A549 (cell line): ENCODE measurements at regions not wholly inside any gene's neighbourhood (a gene's known extent, or its start where the extent isn't known, plus 50 kb on each side); places are given as distances from the start of the nearest gene placed in this dataset.

Experiments used
- ATAC-seq, 2 experiments: fragments of 200-7000 bp in 1 of 2; fragments of >200 bp in 1 of 2; cut with Nextera tagmentation in 1 of 2; cut with Tn5 transposase in 1 of 2; 3 replicates each; pipeline versions ENCODE4 v1.8.0 to v1.9.1; 2018 to 2020; ENCODE audit warnings: mild to moderate bottlenecking in 1 of 2, moderate library complexity in 1 of 2
- CTCF ChIA-PET: fragments of 300-600 bp; sonication (Branson Sonifier 250); formaldehyde crosslinking; extraction: SDS; loops from one replicate; lab custom pipeline; 2021; ENCODE audit warnings: antibody characterized with exemption, inconsistent platforms; lab: Yijun Ruan, JAX
- POLR2A ChIA-PET: fragments of 350-600 bp; formaldehyde crosslinking; extraction: SDS; loops from one replicate; lab custom pipeline; 2021; ENCODE audit warnings: antibody characterized with exemption, inconsistent platforms; lab: Yijun Ruan, JAX
- DNase-seq, 2 experiments: peaks; one replicate each; pipeline versions ENCODE4 v3.0.0 to v3.0.0-alpha.2; 2011 to 2016; ENCODE audit warnings: low read depth in 1 of 2, low spot score in 1 of 2
- FAIRE-seq: peaks from 2 replicates; lab custom pipeline; 2011; peaks lifted over from hg19 to GRCh38; lab: Jason Lieb, UNC
- H3K27ac ChIP-seq, 2 experiments: fragments of >200 bp; sonication (Bioruptor Twin); formaldehyde crosslinking; 3 replicates each; pipeline ENCODE4 v1.5.1; 2016 to 2017
- H3K4me1 ChIP-seq: fragments of >200 bp; sonication (Bioruptor Twin); formaldehyde crosslinking; 3 replicates; pipeline ENCODE4 v1.6.1; 2016
- H3K4me2 ChIP-seq: fragments of >200 bp; sonication (Bioruptor Twin); formaldehyde crosslinking; 3 replicates; pipeline ENCODE4 v1.6.1; 2016
- H3K4me3 ChIP-seq: fragments of >200 bp; sonication (Bioruptor Twin); formaldehyde crosslinking; 3 replicates; pipeline ENCODE4 v1.5.1; 2016
- H3K9me3 ChIP-seq: fragments of >200 bp; sonication (Bioruptor Twin); formaldehyde crosslinking; 3 replicates; pipeline ENCODE4 v1.6.1; 2016
- CEBPB ChIP-seq, 2 experiments: fragments of >200 bp in 1 of 2; sonication (Bioruptor Twin) in 1 of 2; formaldehyde crosslinking in 1 of 2; IDR thresholded peaks; 2 replicates each; pipeline ENCODE4 v1.6.1; 2012 to 2016
- CHD2 ChIP-seq: fragments of 150-350 bp; IDR thresholded peaks from 2 replicates; pipeline ENCODE4 v1.6.1; 2014; ENCODE audit warnings: low read length; ENCODE audit not compliant: partially characterized antibody
- CHD4 ChIP-seq: fragments of 200-600 bp; sonication (generic); IDR thresholded peaks from 2 replicates; pipeline ENCODE4 v1.6.1; 2016; ENCODE audit warnings: antibody characterized with exemption, mild to moderate bottlenecking, borderline replicate concordance
- ESRRA ChIP-seq: fragments of 150-350 bp; IDR thresholded peaks from 2 replicates; pipeline ENCODE4 v1.6.1; 2014; ENCODE audit warnings: mild to moderate bottlenecking, low read length, borderline replicate concordance
- FOSB ChIP-seq: fragments of 250-450 bp; sonication (Bioruptor Pico); IDR thresholded peaks from 2 replicates; pipeline ENCODE4 v1.5.0; 2020; ENCODE audit warnings: mild to moderate bottlenecking, moderate library complexity
- HEYL ChIP-seq: fragments of 250-450 bp; sonication (Bioruptor Pico); IDR thresholded peaks from 2 replicates; pipeline ENCODE4 v1.8.0; 2021; ENCODE audit warnings: mild to moderate bottlenecking, moderate library complexity
- HOXA7 ChIP-seq: fragments of 250-450 bp; sonication (Bioruptor Pico); IDR thresholded peaks from 2 replicates; pipeline ENCODE4 v1.5.0; 2020; ENCODE audit warnings: mild to moderate bottlenecking, moderate library complexity
- HOXB13 ChIP-seq: fragments of 250-450 bp; sonication (Bioruptor Pico); IDR thresholded peaks from 2 replicates; pipeline ENCODE4 v1.5.0; 2020; ENCODE audit warnings: low read depth, mild to moderate bottlenecking, moderate library complexity
- KDM1A ChIP-seq: fragments of 200-600 bp; sonication (generic); IDR thresholded peaks from 2 replicates; pipeline ENCODE4 v1.6.1; 2016; ENCODE audit warnings: low read depth, mild to moderate bottlenecking
- MAZ ChIP-seq: fragments of 150-350 bp; IDR thresholded peaks from 2 replicates; pipeline ENCODE4 v1.6.1; 2014; ENCODE audit warnings: antibody characterized with exemption, low read depth, low read length, borderline replicate concordance
- NR3C1 ChIP-seq: fragments of >200 bp; sonication (Bioruptor Twin); formaldehyde crosslinking; IDR thresholded peaks from 3 replicates; pipeline ENCODE4 v1.6.1; 2017
- POLR2AphosphoS2 ChIP-seq: conservative IDR thresholded peaks from 2 replicates; pipeline ENCODE4 v1.6.1; 2012; ENCODE audit warnings: low read length, improper control_type of control experiment, inconsistent platforms
- RNF2 ChIP-seq: fragments of 200-600 bp; sonication (generic); IDR thresholded peaks from 2 replicates; pipeline ENCODE4 v1.6.1; 2016; ENCODE audit warnings: low read depth, mild to moderate bottlenecking, antibody characterized with exemption, moderate library complexity, borderline replicate concordance
- SMC3 ChIP-seq: fragments of >200 bp; sonication (Bioruptor Twin); formaldehyde crosslinking; IDR thresholded peaks from 3 replicates; pipeline ENCODE4 v1.6.1; 2018; ENCODE audit warnings: inconsistent platforms
- ZC3H11A ChIP-seq: fragments of 450-650 bp; IDR thresholded peaks from 2 replicates; pipeline ENCODE4 v1.6.1; 2014; ENCODE audit warnings: antibody characterized with exemption, mild to moderate bottlenecking
- WGBS: methylation state at CpG from one replicate; pipeline ENCODE4 v1.1.6; 2017; ENCODE audit errors: missing lambda C conversion rate; 5-methylcytosine and 5-hydroxymethylcytosine counted together
- TF ChIP-seq, protein P1 (sequence below): IDR thresholded peaks from 2 replicates; pipeline ENCODE4 v1.6.1; 2012
- TF ChIP-seq, protein P2 (sequence below): fragments of 450-650 bp; IDR thresholded peaks from 2 replicates; pipeline ENCODE4 v1.6.1; 2014; ENCODE audit warnings: antibody characterized with exemption
- TF ChIP-seq, protein P3 (sequence below): IDR thresholded peaks from 2 replicates; pipeline ENCODE4 v1.6.1; 2012
- TF ChIP-seq, protein P4 (sequence below): IDR thresholded peaks from 2 replicates; pipeline ENCODE4 v1.6.1; 2012; ENCODE audit warnings: low read depth, borderline replicate concordance
- TF ChIP-seq, protein P5 (sequence below): fragments of >200 bp; sonication (Bioruptor Twin); formaldehyde crosslinking; IDR thresholded peaks from 3 replicates; pipeline ENCODE4 v1.5.1; 2016
- TF ChIP-seq, protein P6 (sequence below): fragments of 250-450 bp; sonication (Bioruptor Pico); IDR thresholded peaks from 2 replicates; pipeline ENCODE4 v1.5.0; 2021; ENCODE audit warnings: mild to moderate bottlenecking, moderate library complexity, borderline replicate concordance
- TF ChIP-seq, protein P7 (sequence below): fragments of >200 bp; sonication (Bioruptor Twin); formaldehyde crosslinking; IDR thresholded peaks from 2 replicates; pipeline ENCODE4 v1.6.1; 2016

DNA sequence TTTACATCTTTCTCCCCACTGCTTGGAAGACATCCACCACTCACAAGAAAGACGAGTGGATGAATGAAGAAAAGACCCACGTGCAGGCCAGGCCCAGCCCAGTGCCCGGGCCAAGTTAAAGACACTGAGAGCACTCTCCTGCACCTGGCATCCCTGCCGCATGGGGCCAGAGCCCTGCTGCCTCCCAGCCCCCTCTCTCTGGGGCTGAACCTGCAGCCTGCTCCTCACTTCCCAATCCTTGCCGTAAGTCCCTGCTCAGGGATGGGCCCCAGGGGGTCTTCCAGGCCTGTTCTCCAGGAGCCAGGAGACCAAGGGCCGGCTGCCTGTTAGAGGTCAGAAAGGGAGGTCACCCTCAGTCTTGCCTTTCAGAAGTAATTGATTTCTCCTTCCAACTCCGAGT lies 168.5 kb upstream of the ZC3H12A start:
- no peaks in the 10 kb centered on the region for H3K4me1 ChIP-seq
- CTCF ChIA-PET, result interaction anchor here (0.6 kb wide), 1 partner anchor 39 kb away, joined by 3 read pairs; no protein-coding TSS in a partner anchor
- H3K4me3 ChIP-seq, result no peak overlapping the region
- ATAC-seq (no peak), DNase-seq (no peak), FAIRE-seq (no peak)
- no peak overlapping the region for H3K4me2 ChIP-seq
- WGBS, result 5% methylated on average over 6 of the region's 7 CpGs
- POLR2A ChIA-PET, result no interaction called here
- H3K27ac ChIP-seq, result no peak overlapping the region
- no peak for TF ChIP-seq NR3C1
- TF ChIP-seq, protein P1, sequence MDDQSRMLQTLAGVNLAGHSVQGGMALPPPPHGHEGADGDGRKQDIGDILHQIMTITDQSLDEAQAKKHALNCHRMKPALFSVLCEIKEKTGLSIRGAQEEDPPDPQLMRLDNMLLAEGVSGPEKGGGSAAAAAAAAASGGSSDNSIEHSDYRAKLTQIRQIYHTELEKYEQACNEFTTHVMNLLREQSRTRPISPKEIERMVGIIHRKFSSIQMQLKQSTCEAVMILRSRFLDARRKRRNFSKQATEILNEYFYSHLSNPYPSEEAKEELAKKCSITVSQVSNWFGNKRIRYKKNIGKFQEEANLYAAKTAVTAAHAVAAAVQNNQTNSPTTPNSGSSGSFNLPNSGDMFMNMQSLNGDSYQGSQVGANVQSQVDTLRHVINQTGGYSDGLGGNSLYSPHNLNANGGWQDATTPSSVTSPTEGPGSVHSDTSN, result no peak
- TF ChIP-seq HEYL (CRISPR knock-in tag), result no peak
- H3K9me3 ChIP-seq, result no peaks in the 10 kb centered on the region

DNA sequence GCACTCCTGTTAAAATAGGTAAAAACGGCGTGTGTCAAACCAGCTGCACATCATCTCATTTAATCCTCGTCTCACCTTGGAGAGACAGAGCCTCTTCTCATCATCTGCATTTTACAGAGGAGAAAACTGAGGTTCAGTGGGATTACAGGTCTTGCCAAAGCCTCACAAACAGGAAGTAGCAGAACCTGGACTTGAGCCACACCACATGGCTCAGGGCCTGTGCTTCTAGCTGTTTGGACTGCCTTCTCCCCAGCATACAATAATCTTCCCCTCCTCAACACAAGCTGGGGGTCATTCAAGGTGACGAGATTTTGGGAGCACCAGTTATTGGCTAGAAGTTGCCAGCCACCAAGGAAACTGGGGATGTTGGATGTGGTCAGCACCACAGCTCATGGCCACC lies 167.9 kb upstream of the ZC3H12A start:
- no peak for DNase-seq

DNA sequence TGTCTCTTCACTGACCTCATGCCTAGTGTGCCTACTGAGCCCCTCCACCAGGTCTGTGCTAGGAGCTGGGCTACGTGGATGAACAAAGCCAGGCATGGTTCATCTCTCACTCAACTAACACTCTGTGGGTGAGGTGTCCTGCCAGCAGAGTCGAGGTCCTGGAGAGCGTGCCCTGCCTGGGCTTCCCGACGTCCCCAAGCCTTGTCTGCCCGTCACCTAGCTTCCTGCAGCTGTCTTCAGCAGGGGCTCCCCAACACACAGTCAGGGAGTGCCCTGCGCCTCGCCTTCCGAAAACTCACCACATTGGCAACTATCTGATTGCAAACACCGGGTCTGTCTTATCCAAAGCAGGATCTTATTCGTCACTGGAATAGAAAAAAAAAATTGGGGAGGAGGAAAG lies 167.5 kb upstream of the ZC3H12A start:
- DNase-seq (no peak), ATAC-seq (no peak), FAIRE-seq (no peak)
- TF ChIP-seq CHD4, result no peak
- TF ChIP-seq, protein P2, sequence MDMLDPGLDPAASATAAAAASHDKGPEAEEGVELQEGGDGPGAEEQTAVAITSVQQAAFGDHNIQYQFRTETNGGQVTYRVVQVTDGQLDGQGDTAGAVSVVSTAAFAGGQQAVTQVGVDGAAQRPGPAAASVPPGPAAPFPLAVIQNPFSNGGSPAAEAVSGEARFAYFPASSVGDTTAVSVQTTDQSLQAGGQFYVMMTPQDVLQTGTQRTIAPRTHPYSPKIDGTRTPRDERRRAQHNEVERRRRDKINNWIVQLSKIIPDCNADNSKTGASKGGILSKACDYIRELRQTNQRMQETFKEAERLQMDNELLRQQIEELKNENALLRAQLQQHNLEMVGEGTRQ, result no peak
- TF ChIP-seq, protein P3, sequence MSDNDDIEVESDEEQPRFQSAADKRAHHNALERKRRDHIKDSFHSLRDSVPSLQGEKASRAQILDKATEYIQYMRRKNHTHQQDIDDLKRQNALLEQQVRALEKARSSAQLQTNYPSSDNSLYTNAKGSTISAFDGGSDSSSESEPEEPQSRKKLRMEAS, result no peak
- TF ChIP-seq KDM1A, result no peak
- TF ChIP-seq, protein P4, sequence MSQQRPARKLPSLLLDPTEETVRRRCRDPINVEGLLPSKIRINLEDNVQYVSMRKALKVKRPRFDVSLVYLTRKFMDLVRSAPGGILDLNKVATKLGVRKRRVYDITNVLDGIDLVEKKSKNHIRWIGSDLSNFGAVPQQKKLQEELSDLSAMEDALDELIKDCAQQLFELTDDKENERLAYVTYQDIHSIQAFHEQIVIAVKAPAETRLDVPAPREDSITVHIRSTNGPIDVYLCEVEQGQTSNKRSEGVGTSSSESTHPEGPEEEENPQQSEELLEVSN, result no peak
- no peak for TF ChIP-seq CHD2
- no peak for TF ChIP-seq FOSB (CRISPR knock-in tag)
- no peak for TF ChIP-seq MAZ
- TF ChIP-seq, protein P5, sequence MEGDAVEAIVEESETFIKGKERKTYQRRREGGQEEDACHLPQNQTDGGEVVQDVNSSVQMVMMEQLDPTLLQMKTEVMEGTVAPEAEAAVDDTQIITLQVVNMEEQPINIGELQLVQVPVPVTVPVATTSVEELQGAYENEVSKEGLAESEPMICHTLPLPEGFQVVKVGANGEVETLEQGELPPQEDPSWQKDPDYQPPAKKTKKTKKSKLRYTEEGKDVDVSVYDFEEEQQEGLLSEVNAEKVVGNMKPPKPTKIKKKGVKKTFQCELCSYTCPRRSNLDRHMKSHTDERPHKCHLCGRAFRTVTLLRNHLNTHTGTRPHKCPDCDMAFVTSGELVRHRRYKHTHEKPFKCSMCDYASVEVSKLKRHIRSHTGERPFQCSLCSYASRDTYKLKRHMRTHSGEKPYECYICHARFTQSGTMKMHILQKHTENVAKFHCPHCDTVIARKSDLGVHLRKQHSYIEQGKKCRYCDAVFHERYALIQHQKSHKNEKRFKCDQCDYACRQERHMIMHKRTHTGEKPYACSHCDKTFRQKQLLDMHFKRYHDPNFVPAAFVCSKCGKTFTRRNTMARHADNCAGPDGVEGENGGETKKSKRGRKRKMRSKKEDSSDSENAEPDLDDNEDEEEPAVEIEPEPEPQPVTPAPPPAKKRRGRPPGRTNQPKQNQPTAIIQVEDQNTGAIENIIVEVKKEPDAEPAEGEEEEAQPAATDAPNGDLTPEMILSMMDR, result no peak
- no peak for TF ChIP-seq HOXA7 (CRISPR knock-in tag)
- TF ChIP-seq SMC3, result no peak
- no peak for TF ChIP-seq RNF2
- TF ChIP-seq POLR2AphosphoS2, result no peak
- WGBS, result 13% methylated on average over 11 of the region's 11 CpGs
- ChIA-PET CTCF (no interaction called here), POLR2A (no interaction called here)
- H3K27ac ChIP-seq, result no peak overlapping the region
- no peak overlapping the region for H3K4me3 ChIP-seq
- no peaks in the 10 kb centered on the region for H3K9me3 ChIP-seq
- no peak overlapping the region for H3K4me2 ChIP-seq
- H3K4me1 ChIP-seq, result no peaks in the 10 kb centered on the region

More for the DNA sequence above, 167.9 kb upstream of the ZC3H12A start:
- Histone ChIP-seq H3K9me3 (no peaks in the 10 kb centered on the region), H3K4me3 (no peak overlapping the region), H3K4me2 (no peak overlapping the region), H3K27ac (no peak overlapping the region), H3K4me1 (no peaks in the 10 kb centered on the region)
- no peak for FAIRE-seq
- TF ChIP-seq ESRRA (no peak), RNF2 (no peak), FOSB (CRISPR knock-in tag) (no peak), SMC3 (no peak), HOXB13 (CRISPR knock-in tag) (no peak), CEBPB (IDR thresholded peaks at IDR 0.05) (no peak), ZC3H11A (no peak)
- TF ChIP-seq, protein P6, sequence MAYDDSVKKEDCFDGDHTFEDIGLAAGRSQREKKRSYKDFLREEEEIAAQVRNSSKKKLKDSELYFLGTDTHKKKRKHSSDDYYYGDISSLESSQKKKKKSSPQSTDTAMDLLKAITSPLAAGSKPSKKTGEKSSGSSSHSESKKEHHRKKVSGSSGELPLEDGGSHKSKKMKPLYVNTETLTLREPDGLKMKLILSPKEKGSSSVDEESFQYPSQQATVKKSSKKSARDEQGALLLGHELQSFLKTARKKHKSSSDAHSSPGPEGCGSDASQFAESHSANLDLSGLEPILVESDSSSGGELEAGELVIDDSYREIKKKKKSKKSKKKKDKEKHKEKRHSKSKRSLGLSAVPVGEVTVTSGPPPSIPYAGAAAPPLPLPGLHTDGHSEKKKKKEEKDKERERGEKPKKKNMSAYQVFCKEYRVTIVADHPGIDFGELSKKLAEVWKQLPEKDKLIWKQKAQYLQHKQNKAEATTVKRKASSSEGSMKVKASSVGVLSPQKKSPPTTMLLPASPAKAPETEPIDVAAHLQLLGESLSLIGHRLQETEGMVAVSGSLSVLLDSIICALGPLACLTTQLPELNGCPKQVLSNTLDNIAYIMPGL, result no peak
- TF ChIP-seq, protein P7, sequence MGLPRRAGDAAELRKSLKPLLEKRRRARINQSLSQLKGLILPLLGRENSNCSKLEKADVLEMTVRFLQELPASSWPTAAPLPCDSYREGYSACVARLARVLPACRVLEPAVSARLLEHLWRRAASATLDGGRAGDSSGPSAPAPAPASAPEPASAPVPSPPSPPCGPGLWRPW, result no peak
- ATAC-seq, result no peak
- ChIA-PET CTCF (interaction anchor here (0.6 kb wide), 1 partner anchor 39 kb away, joined by 3 read pairs; no protein-coding TSS in a partner anchor), POLR2A (no interaction called here)
- 5% methylated on average over 4 of the region's 4 CpGs for WGBS
